IPS-11a (cell line): ENCODE measurements at regions not wholly inside any gene's neighbourhood (a gene's known extent, or its start where the extent isn't known, plus 50 kb on each side); places are given as distances from the start of the nearest gene placed in this dataset.

ENCODE experiments used
- H3K4me3 ChIP-seq: one replicate; pipeline ENCODE4 v1.5.1; 2013; ENCODE audit warnings: low read depth, low read length, control low read depth

DNA sequence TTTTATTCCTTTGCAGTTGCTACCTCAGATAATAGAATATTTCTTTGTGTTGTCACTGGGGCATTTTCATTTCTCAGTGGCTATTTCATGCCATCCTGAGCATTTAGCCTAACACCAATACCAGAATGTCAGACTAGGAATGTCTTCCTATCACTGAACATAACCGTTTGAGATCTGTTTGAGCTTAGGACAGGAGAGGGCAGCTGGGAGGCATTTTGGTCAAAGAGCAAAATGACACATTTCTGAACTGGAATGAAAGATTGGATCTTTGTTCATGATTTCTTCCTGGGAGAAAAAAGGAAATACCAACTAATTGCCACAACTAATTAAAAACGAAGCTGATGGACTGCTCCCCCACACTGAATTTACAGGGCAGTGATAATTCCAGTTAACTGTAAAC lies 921.3 kb upstream of the NR2F2 start:
- no peak overlapping the region for H3K4me3 ChIP-seq

DNA sequence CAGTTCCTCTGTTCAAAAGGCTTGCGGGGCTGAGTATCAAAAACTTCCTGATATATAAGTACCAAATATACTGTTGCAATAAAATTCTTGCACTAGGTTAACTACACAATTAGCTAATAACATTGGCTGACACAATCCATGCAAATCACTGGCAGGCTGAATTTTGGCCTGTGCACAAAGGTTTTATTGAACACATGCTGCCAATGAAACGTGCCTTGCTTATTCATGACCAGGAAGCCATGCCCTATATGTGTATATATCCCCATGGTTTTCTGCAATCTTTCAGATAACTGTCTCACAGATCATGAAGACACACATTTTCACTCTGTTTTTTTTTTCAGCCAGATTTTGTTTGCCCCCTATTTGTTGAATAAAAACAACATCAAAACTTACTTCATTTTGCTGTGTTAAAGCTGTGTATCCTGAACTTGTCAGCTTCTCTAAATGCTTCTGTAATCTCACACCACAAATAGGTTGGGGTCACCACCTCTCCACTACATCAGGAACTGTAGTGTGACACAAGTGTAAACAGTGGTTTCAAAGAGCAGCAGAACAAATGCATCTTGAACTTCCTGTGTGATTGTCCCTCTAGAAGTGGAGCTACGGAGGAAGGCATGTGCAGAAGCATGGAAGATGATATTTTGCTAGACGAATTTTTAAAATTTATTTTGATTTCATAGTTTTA lies 920.7 kb upstream of the NR2F2 start:
- H3K4me3 ChIP-seq = no peak overlapping the region

DNA sequence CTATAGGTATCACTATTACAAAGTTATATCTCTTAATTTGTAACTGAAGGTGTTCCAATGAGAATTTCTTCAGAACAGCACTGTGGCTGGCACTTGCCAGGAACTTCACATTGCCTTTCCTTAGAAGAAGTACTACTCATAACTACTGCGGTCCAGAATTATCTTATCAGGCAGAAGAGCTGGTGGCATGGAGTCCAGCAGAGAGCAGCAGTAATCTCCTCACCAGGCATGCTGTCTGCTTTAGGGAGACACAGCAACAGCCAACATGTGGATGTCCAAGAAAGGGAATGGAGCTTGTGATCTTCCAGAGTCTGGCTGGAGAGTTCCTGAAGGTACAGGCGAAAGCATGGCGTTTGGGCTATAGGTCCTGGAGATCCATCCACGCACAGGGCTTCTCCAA lies 919.7 kb upstream of the NR2F2 start:
- H3K4me3 ChIP-seq = no peak overlapping the region

DNA sequence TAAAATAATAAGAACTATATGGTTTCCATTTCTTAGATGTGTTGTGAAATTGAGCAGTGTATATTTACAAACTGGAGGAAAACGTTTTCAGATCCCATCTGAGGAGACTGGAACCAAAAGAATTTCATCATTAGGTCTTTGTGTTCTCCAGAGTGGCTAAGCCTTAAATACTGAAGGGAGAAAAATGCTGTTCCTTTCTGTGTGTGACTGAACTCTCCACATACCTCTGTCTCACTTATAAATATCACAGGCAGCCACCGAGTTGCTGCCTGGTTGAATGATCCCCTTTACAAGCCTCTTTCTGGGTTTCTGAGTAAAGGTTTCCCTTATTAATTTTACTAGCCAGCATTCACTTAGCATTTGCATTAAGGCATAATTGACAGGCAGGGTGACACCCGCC lies 913.9 kb upstream of the NR2F2 start:
- H3K4me3 ChIP-seq = no peak overlapping the region

DNA sequence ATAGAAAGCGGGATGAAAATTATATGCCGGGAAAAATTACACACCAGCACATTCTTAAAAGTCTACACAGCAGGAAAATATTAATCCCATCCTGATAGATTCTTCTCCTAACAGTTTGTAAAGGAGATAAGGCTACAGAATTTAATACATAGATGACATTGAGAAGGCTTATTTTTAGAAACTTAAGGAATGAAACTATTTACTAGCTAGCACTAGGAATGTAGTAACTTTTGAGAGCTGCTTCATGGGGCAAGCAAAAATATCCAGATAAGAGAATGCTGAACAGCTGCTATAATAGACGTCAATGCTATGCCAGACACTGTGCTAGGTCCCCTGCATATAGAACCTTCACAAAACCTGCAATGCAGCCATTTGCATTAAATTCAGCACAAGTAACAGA lies 912.7 kb upstream of the NR2F2 start:
- no peak overlapping the region for H3K4me3 ChIP-seq

DNA sequence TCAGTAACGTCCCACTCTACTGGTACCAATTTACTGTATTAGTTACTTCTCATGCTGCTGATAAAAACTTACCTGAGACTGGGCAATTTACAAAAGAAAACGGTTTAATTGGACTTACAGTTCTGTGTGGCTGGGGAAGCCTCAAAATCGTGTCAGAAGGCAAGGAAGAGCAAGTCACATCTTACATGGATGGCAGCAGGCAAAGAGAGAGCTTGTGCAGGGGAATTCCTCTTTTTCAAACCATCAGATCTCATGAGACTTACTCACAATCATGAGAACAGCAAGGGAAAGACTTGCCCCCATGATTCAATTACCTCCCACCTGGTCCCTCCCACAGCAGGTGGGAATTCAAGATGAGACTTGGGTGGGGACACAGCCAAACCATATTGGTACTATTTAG lies 908.2 kb upstream of the NR2F2 start:
- H3K4me3 ChIP-seq = no peak overlapping the region

DNA sequence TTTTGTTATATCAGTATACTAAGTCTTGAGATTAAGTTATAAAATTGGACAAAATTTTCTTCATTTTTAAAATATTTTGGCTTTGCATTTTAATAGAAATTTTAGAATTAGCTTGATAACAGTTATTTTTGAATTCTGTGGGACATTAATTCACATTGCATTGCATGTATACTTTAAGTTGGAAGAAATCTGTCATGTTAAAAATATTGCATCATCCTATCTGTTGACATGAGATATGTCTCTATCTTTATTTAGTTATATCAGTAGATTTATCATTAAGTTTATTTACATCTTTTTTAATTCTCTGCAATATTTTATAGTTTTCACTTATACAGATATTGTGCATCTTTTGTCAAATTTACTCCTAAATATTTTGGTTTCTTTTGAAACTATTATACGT lies 904.6 kb upstream of the NR2F2 start:
- H3K4me3 ChIP-seq = no peak overlapping the region

DNA sequence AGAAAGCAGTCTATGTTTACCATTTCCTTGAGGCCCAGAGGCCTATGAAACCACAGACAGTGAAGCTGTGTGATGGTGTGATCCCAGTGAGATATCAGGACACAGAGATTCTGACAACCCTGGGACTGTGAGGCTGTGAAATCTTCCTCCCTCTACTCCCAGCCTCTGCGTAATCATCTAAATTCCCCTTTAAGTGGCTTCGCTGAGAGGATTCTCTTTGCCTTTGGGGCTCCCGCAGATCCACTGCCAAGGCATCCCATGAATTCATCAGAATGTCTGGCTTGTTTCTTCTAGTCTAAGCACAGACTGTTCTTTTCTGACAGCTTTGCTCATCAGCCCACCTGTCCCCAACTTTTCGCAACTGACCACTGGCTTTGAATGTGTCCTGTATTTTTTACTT lies 901.2 kb upstream of the NR2F2 start:
- no peak overlapping the region for H3K4me3 ChIP-seq

DNA sequence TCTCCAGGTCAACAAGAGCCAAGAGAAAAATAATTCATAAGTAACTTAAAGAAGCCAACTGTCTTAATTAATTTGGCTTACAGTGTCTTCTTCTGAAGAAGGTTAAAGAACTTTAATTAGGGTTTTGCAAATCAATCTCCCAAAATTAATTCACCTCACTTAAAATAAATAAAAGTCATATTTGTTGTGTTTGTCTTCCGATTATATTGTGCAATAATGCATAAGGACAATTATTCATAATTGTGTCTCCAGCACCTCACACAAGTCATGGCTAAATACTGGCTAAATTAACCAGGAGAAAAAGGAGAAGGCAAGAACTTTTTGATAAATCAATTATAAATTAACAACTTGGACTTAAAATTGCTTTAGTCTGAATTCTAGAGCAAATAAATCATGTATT lies 899.0 kb upstream of the NR2F2 start:
- H3K4me3 ChIP-seq = no peak overlapping the region

DNA sequence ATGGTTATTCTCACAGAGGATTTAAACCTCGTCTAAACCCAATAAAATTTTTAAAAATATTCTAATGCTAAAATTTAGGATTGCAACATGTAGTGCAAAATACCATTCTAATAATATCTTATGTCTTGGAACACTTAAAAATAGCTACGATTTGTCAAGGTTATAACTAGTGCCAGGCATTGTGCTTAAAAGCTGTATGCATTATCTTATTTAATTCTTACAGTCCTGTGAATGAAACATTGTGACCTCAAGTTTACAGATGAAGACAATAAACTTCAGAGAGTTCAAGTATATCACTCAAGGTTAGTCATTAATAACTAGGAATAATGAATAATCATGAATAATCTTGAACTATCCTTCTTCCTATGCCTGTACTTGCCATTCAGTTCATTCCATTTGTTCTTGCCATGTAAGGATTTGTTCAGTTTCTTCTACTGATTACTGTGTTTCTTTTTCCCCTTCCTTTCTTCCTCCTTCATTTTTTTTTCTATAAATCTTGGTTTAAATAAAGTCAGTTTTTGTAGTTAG lies 897.6 kb upstream of the NR2F2 start:
- H3K4me3 ChIP-seq = no peak overlapping the region

DNA sequence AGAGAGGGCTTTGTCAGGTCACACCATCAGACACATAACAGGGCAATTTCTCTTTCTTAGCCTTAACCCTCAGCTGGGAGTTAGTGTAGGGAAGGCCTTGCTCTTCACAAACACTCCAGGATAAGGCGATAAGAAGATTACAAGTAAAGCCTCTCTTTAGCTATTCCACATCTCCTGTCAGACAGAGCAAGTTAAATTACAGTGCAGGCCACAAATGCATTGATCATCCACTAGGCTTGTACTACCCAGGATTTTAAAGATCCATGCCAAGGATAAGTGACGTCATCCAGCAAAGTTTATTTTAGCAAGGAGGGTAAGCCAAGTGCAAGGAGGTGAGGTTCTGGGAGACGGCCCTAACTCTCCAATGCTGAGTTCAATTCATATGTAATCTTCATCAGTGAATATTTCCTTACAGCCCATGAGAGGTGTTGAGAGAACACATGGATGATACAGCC lies 890.6 kb upstream of the NR2F2 start:
- H3K4me3 ChIP-seq = no peak overlapping the region

DNA sequence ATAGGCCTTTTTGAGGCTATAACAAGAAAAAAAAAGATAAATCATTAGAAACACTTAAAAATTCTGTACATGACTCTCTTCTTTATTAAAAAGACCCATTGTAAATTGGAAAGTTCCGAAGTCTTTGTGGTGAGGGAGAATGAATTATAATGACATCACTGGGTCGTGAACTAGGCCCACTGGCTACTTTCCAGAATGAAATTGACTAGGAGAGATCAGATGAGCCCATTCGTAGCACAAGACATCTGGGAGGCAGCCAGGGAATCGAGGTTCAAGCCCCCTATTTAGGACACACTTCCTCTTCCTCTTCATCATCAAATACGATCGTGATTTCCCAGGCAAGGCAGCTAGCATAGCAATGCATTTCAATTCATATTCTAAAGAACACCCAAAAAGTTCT lies 889.8 kb upstream of the NR2F2 start:
- no peak overlapping the region for H3K4me3 ChIP-seq

DNA sequence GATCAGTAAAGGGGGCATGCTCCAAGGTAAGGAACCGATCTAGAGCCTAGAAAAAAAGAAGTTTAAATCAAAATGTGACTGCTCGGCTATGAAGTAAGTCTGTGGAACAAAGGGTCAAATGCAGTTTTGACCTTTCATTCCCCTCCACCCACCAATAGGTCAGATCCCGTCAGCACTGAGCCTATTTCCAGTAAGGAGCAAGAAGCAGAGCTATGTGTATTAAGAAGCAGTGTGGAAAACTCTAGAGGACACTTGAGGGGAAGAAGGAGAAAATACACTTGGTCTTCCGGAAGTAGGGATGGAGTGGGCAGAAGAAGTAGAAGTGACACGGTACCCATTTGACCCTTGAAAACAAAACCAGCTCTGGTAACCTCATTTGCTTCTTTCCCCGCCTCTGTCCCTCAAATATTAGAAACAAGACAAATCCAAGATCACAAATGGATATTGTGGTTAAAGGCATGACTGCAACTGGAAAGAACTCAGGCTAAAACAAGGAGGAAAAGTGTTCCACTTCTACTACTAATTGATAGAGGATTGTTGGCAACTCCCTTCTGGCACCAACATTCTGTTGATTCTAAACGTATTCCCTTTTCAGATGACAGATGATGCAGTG lies 888.3 kb upstream of the NR2F2 start:
- H3K4me3 ChIP-seq = no peak overlapping the region

DNA sequence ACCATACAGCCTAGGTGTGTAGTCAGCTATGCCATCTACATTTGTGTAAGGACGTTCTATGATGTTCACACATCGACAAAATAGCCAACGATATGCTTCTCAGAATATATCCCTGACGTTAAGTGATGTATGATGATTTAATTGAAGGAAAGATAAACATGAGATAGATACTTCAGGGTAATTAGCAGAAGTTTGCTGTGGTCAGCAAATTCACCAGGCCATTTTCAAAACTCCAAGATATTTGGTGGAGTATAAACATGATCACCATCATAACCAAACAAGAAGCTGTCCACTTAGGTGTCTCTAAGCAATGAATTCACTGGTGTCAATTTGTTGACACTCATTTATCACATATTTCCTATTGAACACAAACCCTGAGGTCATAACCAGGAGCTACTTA lies 885.6 kb upstream of the NR2F2 start:
- no peak overlapping the region for H3K4me3 ChIP-seq

DNA sequence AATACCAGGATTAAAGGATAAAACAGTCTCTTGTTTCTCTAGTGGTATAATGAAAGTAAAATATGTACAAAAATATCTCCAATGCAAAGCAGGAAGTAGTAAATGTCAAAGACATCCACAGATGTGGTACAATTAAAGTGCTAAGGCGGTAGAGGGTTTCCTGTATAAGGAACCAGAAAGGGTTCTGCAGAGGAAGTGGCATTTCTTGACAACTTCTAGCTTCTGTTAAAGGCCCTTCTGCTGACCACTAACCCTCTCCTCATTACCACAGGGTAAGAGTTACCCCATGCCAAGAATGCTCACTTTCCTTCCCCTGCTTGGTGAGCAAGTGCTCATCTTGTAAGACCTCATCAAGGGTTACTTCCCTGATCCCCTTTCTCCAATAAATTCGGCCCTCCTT lies 883.6 kb upstream of the NR2F2 start:
- no peak overlapping the region for H3K4me3 ChIP-seq

DNA sequence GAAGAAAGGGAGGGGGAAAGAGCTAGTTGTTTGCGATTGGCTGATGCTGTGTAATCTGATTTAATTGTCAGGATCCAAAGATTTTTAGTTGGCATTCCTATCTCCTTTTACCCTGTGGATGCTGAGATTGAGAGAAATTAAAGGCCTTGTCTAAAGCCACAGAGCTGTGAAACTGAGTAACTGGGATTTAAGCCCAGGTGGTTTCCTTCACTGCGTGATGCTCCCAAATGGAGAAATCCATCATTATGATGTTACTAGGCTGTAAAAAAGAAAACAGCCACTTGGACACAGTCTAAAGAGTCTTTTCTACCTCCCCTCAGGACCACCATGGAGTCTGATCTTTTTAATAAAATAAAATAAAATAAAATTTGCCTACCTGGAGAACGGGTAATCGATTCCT lies 883.0 kb upstream of the NR2F2 start:
- H3K4me3 ChIP-seq = no peak overlapping the region

DNA sequence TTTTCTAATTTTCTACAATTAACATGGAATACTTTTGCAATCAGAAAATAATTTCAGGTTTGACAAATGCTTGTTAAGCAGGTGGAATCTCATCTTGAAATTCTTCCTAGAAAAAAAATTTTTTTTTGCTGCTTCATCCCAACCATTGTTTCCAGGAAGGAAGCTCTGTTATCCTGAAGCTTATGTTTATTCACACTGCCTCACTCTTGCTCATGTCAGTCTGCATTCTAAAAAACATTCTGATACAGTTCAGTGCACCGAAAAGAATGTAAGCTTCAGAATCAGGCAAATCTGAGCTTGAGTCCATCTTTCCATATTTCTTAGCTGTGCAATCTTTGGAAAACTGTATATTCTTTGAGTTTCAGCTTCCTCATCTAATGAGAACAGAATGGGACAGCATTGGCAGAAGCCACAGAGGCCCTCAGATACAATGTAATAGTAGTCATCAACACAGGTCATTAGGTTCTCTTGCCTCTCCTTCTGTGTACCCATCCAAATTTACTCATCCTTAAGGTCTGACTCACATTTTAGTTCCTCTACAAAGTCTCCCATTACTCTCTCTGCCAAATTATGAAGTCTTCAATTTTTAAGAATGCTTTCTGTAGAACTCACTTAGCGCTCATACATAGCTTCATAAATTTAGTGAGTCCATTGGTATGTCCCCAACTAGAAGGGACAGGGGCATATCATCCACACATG lies 881.8 kb upstream of the NR2F2 start:
- no peak overlapping the region for H3K4me3 ChIP-seq

DNA sequence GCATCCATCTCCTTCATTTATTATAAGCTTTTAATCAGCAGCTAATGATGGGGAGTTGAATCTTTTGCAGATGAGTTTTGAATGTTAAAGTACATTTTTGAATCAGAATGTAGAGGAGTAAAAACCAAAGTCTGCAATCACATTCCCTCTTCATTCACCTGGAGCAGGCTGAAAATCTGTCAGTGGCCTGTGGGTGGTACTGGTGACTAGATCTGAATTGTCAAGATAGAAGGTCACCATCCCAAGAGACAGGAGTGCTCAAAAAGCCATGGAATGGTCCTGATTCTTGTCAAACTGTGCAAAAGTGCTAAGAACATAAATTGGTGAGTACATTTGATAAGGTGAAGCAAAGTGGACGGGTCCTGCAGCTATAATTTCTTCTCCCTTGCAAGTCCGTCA lies 881.3 kb upstream of the NR2F2 start:
- H3K4me3 ChIP-seq = no peak overlapping the region

DNA sequence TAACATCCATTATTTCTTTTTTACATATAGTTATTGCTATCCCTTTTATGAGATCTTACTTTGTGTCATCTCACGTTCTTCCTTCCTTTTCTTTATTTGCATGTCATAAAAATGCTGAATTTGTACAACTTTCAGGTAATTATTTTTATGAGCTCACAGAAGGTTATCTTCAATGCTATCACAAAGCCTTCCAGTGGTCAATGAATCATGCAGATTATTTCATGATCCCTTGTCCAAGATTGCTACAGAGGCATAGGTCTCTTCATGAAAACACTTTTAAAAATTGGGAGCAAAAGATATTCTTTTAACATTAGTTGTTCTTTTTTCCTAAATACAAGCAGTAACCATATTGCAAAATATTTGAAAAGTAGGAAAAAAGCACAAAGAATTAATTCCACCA lies 880.1 kb upstream of the NR2F2 start:
- no peak overlapping the region for H3K4me3 ChIP-seq

DNA sequence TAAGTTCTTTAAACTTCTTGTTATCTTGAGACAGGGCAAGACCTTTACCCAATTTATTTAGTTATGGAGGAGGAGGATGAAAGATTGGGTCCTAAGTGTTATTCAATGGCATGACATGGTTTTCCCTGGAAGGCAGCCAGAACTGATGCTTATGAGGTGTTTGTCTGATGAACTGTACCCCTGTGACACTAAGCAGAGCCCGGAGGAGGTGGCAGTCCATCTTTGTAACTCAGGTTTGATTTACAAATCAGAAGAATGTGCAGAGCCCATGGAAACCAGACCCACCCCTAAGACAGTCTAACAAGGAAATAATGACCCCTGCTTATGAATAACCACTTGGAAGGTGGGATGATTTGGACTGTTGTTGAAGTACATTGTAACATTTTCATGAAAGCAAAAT lies 878.6 kb upstream of the NR2F2 start:
- H3K4me3 ChIP-seq = no peak overlapping the region

DNA sequence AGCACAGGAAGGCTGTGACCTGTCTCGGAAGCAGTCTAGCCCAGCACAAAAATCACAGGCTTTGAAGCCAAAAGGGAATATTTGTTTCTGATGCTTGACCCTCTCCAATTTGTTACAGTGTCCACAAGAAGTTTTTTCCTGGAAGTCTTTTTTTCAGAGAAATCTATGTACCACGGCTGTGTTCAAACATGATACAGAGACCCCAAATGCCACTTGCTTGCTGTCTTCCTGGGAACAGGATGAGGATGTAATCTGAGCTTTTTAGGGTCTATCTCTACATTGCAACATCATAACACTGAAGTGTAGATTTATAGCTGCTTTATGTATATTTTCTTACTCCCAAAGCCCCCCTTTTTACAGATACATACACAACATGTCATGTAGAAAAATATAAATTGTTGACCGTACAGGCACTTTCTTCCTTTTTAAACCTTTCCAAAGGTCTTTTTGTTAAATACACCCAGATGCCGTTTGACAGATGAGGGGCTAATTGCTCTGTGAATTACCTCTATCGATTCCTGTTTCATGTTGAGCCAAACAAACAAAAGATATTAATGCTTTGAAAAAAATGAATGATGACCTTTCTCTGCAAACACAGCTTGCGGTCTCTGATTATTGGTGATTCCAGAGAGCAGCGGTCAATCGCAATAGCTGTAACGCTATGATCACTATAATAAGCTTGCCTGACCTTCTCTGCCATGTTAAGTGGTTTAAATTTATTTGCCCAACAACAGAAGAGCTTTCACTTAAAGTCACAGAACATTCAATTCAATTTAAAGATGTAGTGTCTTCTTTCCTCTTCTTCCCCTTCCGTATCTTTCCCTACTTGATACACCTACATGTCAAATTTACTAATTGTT lies 875.9 kb upstream of the NR2F2 start:
- H3K4me3 ChIP-seq = no peak overlapping the region
